ENCODE measurements at regions not wholly inside any gene's neighbourhood (a gene's known extent, or its start where the extent isn't known, plus 50 kb on each side); places are given as distances from the start of the nearest gene placed in this dataset.

GRCh38 chr3:23068016-23068728, 135.0 kb upstream of the UBE2E2 start:
- DNase-seq (ENCODE audit: low read depth, low spot score): no peak
- no peak overlapping the region for H3K4me3 ChIP-seq (ENCODE audit: low read length)

- peak; percentile 71 for DNase-seq (ENCODE audit: low read depth, low spot score)
- H3K4me3 ChIP-seq (ENCODE audit: low read length): no peak overlapping the region
Measured at GRCh38 chr3:23071296-23071695, 131.8 kb upstream of the UBE2E2 start.

GRCh38 chr3:23071758-23072157, 131.4 kb upstream of the UBE2E2 start:
- DNase-seq (ENCODE audit: low read depth, low spot score): no peak
- H3K4me3 ChIP-seq (ENCODE audit: low read length): no peak overlapping the region

GRCh38 chr3:23072693-23073092, 130.4 kb upstream of the UBE2E2 start:
- no peak for DNase-seq (ENCODE audit: low read depth, low spot score)

GRCh38 chr3:23073724-23074305, 129.3 kb upstream of the UBE2E2 start:
- no peak for DNase-seq (ENCODE audit: low read depth, low spot score)
- H3K4me3 ChIP-seq (ENCODE audit: low read length): no peak overlapping the region

More at GRCh38 chr3:23072693-23073092, 130.4 kb upstream of the UBE2E2 start:
- no peak overlapping the region for H3K4me3 ChIP-seq (ENCODE audit: low read length)

- no peak overlapping the region for H3K4me3 ChIP-seq (ENCODE audit: low read length)
- DNase-seq (ENCODE audit: low read depth, low spot score): no peak
Measured at GRCh38 chr3:23075496-23075895, 127.6 kb upstream of the UBE2E2 start.

GRCh38 chr3:23076437-23076836, 126.7 kb upstream of the UBE2E2 start:
- DNase-seq (ENCODE audit: low read depth, low spot score): no peak
- no peak overlapping the region for H3K4me3 ChIP-seq (ENCODE audit: low read length)

- DNase-seq (ENCODE audit: low read depth, low spot score): no peak
- no peak overlapping the region for H3K4me3 ChIP-seq (ENCODE audit: low read length)
Measured at GRCh38 chr3:23077126-23077525, 126.0 kb upstream of the UBE2E2 start.

- no peak for DNase-seq (ENCODE audit: low read depth, low spot score)
Measured at GRCh38 chr3:23078735-23079134, 124.4 kb upstream of the UBE2E2 start.

GRCh38 chr3:23079976-23080375, 123.2 kb upstream of the UBE2E2 start:
- no peak for DNase-seq (ENCODE audit: low read depth, low spot score)
- no peak overlapping the region for H3K4me3 ChIP-seq (ENCODE audit: low read length)

More at GRCh38 chr3:23078735-23079134, 124.4 kb upstream of the UBE2E2 start:
- no peak overlapping the region for H3K4me3 ChIP-seq (ENCODE audit: low read length)

- no peak overlapping the region for H3K4me3 ChIP-seq (ENCODE audit: low read length)
- no peak for DNase-seq (ENCODE audit: low read depth, low spot score)
Measured at GRCh38 chr3:23083701-23084100, 119.4 kb upstream of the UBE2E2 start.

- no peak overlapping the region for H3K4me3 ChIP-seq (ENCODE audit: low read length)
- DNase-seq (ENCODE audit: low read depth, low spot score): no peak
Measured at GRCh38 chr3:23084367-23084766, 118.8 kb upstream of the UBE2E2 start.

- H3K4me3 ChIP-seq (ENCODE audit: low read length): no peak overlapping the region
- DNase-seq (ENCODE audit: low read depth, low spot score): no peak
Measured at GRCh38 chr3:23085261-23085660, 117.9 kb upstream of the UBE2E2 start.

- DNase-seq (ENCODE audit: low read depth, low spot score): no peak
- H3K4me3 ChIP-seq (ENCODE audit: low read length): no peak overlapping the region
Measured at GRCh38 chr3:23086331-23086730, 116.8 kb upstream of the UBE2E2 start.

- no peak overlapping the region for H3K4me3 ChIP-seq (ENCODE audit: low read length)
- DNase-seq (ENCODE audit: low read depth, low spot score): no peak
Measured at GRCh38 chr3:23086831-23087230, 116.3 kb upstream of the UBE2E2 start.

GRCh38 chr3:23094412-23094811, 108.7 kb upstream of the UBE2E2 start:
- DNase-seq (ENCODE audit: low read depth, low spot score): no peak

GRCh38 chr3:23094890-23095462, 108.2 kb upstream of the UBE2E2 start:
- no peak for DNase-seq (ENCODE audit: low read depth, low spot score)
- no peak overlapping the region for H3K4me3 ChIP-seq (ENCODE audit: low read length)

More at GRCh38 chr3:23094412-23094811, 108.7 kb upstream of the UBE2E2 start:
- H3K4me3 ChIP-seq (ENCODE audit: low read length): no peak overlapping the region

GRCh38 chr3:23096041-23096440, 107.1 kb upstream of the UBE2E2 start:
- DNase-seq (ENCODE audit: low read depth, low spot score): no peak
- H3K4me3 ChIP-seq (ENCODE audit: low read length): no peak overlapping the region

GRCh38 chr3:23099021-23099420, 104.1 kb upstream of the UBE2E2 start:
- H3K4me3 ChIP-seq (ENCODE audit: low read length): no peak overlapping the region
- DNase-seq (ENCODE audit: low read depth, low spot score): no peak

GRCh38 chr3:23099677-23100076, 103.5 kb upstream of the UBE2E2 start:
- no peak overlapping the region for H3K4me3 ChIP-seq (ENCODE audit: low read length)
- DNase-seq (ENCODE audit: low read depth, low spot score): no peak

- no peak for DNase-seq (ENCODE audit: low read depth, low spot score)
- no peak overlapping the region for H3K4me3 ChIP-seq (ENCODE audit: low read length)
Measured at GRCh38 chr3:23100106-23100505, 103.0 kb upstream of the UBE2E2 start.

Data from Jurkat, Clone E6-1 (cell line).